Stomach (tissue), 8 donors: ENCODE measurements at regions not wholly inside any gene's neighbourhood (a gene's known extent, or its start where the extent isn't known, plus 50 kb on each side); places are given as distances from the start of the nearest gene placed in this dataset.

ENCODE experiments used
- DNase-seq, 2 donors: peaks; one replicate each; pipeline versions ENCODE4 v3.0.0 to v3.0.0-alpha.2; 2013 to 2019
- H3K27ac ChIP-seq, 5 donors: fragments of 200-600 bp in 4 of 5; sonication (generic) in 4 of 5; one replicate each; pipeline ENCODE4 v1.5.1; 2013 to 2019; ENCODE audit warnings: mild to moderate bottlenecking in 1 of 5, moderate library complexity in 1 of 5
- H3K27me3 ChIP-seq, 3 donors: fragments of 200-600 bp; sonication (generic); one replicate each; pipeline ENCODE4 v1.5.1; 2017 to 2019; ENCODE audit warnings: mixed run types in 1 of 3
- H3K36me3 ChIP-seq, 4 donors: fragments of 200-600 bp; sonication (generic); 1 replicate in 3 of 4; 2 replicates in 1 of 4; pipeline ENCODE4 v1.5.1; 2016 to 2019
- H3K4me1 ChIP-seq, 4 donors: fragments of 200-600 bp; sonication (generic); one replicate each; pipeline ENCODE4 v1.5.1; 2016 to 2019
- H3K4me3 ChIP-seq, 4 donors: fragments of 200-600 bp; sonication (generic) in 3 of 4; one replicate each; pipeline ENCODE4 v1.5.1; 2016 to 2019; ENCODE audit warnings: mild to moderate bottlenecking in 1 of 4
- H3K9me3 ChIP-seq, 4 donors: fragments of 200-600 bp; sonication (generic); one replicate each; pipeline ENCODE4 v1.5.1; 2016 to 2019
- CTCF ChIP-seq, 7 experiments: fragments of 450-650 bp in 4 of 7; fragments of 200-600 bp in 3 of 7; sonication (generic) in 3 of 7; IDR thresholded peaks; one replicate each; pipeline ENCODE4 v1.5.1; 2016 to 2019; ENCODE audit warnings: antibody characterized with exemption in 7 of 7, control low read depth in 2 of 7, mild to moderate bottlenecking in 1 of 7
- EP300 ChIP-seq: sonication (generic); formaldehyde crosslinking; IDR thresholded peaks from one replicate; pipeline ENCODE4 v1.6.1; 2017; ENCODE audit warnings: antibody characterized with exemption
- POLR2A ChIP-seq, 4 donors: fragments of 450-650 bp; IDR thresholded peaks; one replicate each; pipeline ENCODE4 v1.6.1; 2016; ENCODE audit warnings: antibody characterized with exemption in 4 of 4, control low read depth in 2 of 4, mild to moderate bottlenecking in 1 of 4, moderate library complexity in 1 of 4
- POLR2AphosphoS5 ChIP-seq, 3 donors: sonication (generic); formaldehyde crosslinking; IDR thresholded peaks; one replicate each; pipeline ENCODE4 v1.6.1; 2016; ENCODE audit warnings: antibody characterized with exemption in 3 of 3
- WGBS, 5 donors: extraction: QIAGEN DNeasy Blood & Tissue Kit in 3 of 5; methylation state at CpG; one replicate each; pipeline versions ENCODE4 v1.1.5 to v1.1.7; 2013 to 2018; 5-methylcytosine and 5-hydroxymethylcytosine counted together
- intact Hi-C: fragments of 100-400 bp; cut with DNase I; formaldehyde crosslinking; loops from one replicate; pipeline ENCODE4 v1.15.1; 2023; ENCODE audit warnings: low total_unique reads
- donor health status: healthy with polysubstance abuse.
- donor health status: Bipolar disorder and iron deficiency.
- donor health status: healthy.

- intact Hi-C loops, result no loop called here
- DNase-seq, result no peak
- Histone ChIP-seq H3K27me3 (no peaks in the 10 kb centered on the region), H3K9me3 (no peaks in the 10 kb centered on the region), H3K4me3 (no peak overlapping the region), H3K27ac (no peak overlapping the region), H3K4me1 (peaks cover 0 to 4% (median 2%) of the 10 kb centered on the region in 4 donors), H3K36me3 (peaks cover 0 to 11% (median 1%) of the 10 kb centered on the region in 4 donors)
- no peak for TF ChIP-seq POLR2AphosphoS5 (IDR thresholded peaks at IDR 0.05)
- TF ChIP-seq POLR2A (IDR thresholded peaks at IDR 0.05), result no peak
- TF ChIP-seq CTCF (IDR thresholded peaks at IDR 0.05), result no peak
- TF ChIP-seq EP300, result no peak
- 87 to 95% (median 90%) methylated on average over 5 of the region's 5 CpGs for WGBS, 5 donors
Measured at GRCh38 chr6:126102358-126102757, 116.0 kb downstream of the TRMT11 start.

GRCh38 chr6:126103993-126104392 lies 117.7 kb downstream of the TRMT11 start:
- Histone ChIP-seq H3K36me3 (peaks cover 0 to 11% (median 1%) of the 10 kb centered on the region in 4 donors), H3K27ac (no peak overlapping the region), H3K27me3 (no peaks in the 10 kb centered on the region), H3K4me1 (peaks cover 0 to 12% (median 4%) of the 10 kb centered on the region in 4 donors), H3K4me3 (no peak overlapping the region), H3K9me3 (no peaks in the 10 kb centered on the region)
- intact Hi-C loops, result no loop called here
- WGBS, 5 donors, result 89 to 95% (median 93%) methylated on average over 3 of the region's 3 CpGs
- DNase-seq, result no peak
- TF ChIP-seq EP300, result no peak
- TF ChIP-seq POLR2AphosphoS5 (IDR thresholded peaks at IDR 0.05), result no peak
- TF ChIP-seq POLR2A (IDR thresholded peaks at IDR 0.05), result no peak
- no peak for TF ChIP-seq CTCF (IDR thresholded peaks at IDR 0.05)

- intact Hi-C loops, result no loop called here
- TF ChIP-seq CTCF (IDR thresholded peaks at IDR 0.05), result no peak
- TF ChIP-seq POLR2A (IDR thresholded peaks at IDR 0.05), result no peak
- TF ChIP-seq EP300, result no peak
- TF ChIP-seq POLR2AphosphoS5 (IDR thresholded peaks at IDR 0.05), result no peak
- Histone ChIP-seq H3K36me3 (peaks cover 0 to 3% (median under 1%) of the 10 kb centered on the region in 4 donors), H3K9me3 (no peaks in the 10 kb centered on the region), H3K4me3 (no peak overlapping the region), H3K27me3 (no peaks in the 10 kb centered on the region), H3K27ac (no peak overlapping the region), H3K4me1 (peaks cover 0 to 23% (median 4%) of the 10 kb centered on the region in 4 donors)
- DNase-seq, result peak in 1 of 2 donors; percentile 35
- WGBS, 5 donors, result 68 to 82% (median 74%) methylated on average over 10 of the region's 10 CpGs
Measured at GRCh38 chr6:126107475-126108166, 121.3 kb downstream of the TRMT11 start.

GRCh38 chr6:126110512-126111270 lies 124.4 kb downstream of the TRMT11 start:
- intact Hi-C loops, result no loop called here
- peak in 1 of 2 donors; percentile 34 for DNase-seq
- Histone ChIP-seq H3K4me3 (no peak overlapping the region), H3K36me3 (no peaks in the 10 kb centered on the region), H3K27ac (no peak overlapping the region), H3K9me3 (no peaks in the 10 kb centered on the region), H3K27me3 (no peaks in the 10 kb centered on the region), H3K4me1 (peaks cover 0 to 23% (median 4%) of the 10 kb centered on the region in 4 donors)
- no peak for TF ChIP-seq POLR2A (IDR thresholded peaks at IDR 0.05)
- WGBS, 5 donors, result 89 to 96% (median 94%) methylated on average over 4 of the region's 4 CpGs
